ENCODE measurements at regions not wholly inside any gene's neighbourhood (a gene's known extent, or its start where the extent isn't known, plus 50 kb on each side); places are given as distances from the start of the nearest gene placed in this dataset.

GRCh38 chr2:221676566-221677172 is 104.6 kb upstream of the EPHA4 start:
- ATAC-seq (no peak), DNase-seq (ENCODE audit: extremely low read depth in 1 of 4, low spot score in 3 of 4) (no peak), FAIRE-seq (no peak)
- H3K9ac ChIP-seq (ENCODE audit: insufficient read depth in 1 of 2, low read depth in 2 of 2, low read length in 2 of 2) = no peak overlapping the region
- no peaks in the 10 kb centered on the region for H3K27me3 ChIP-seq (ENCODE audit: control insufficient read depth in 2 of 2, insufficient read depth in 2 of 2, low read length in 2 of 2)
- BruUV-seq (replicated peaks) = no TSS peak
- ChIA-PET CTCF (ENCODE audit: low intra/inter-chr PET ratio) (no interaction called here), POLR2A (no interaction called here)
- 0% methylated on average over 5 of the region's 6 CpGs for WGBS (ENCODE audit: insufficient coverage, low coverage, missing lambda C conversion rate)
- TF ChIP-seq TARDBP (IDR thresholded peaks at IDR 0.05) = no peak
- no peak for TF ChIP-seq SIRT6 (IDR thresholded peaks at IDR 0.05; ENCODE audit: low read depth, low read length)
- TF ChIP-seq EP400 (IDR thresholded peaks at IDR 0.05) = no peak
- TF ChIP-seq ZFP36 (IDR thresholded peaks at IDR 0.05; ENCODE audit: low read depth, low read length, partially characterized antibody) = no peak
- TF ChIP-seq ZMIZ1 (IDR thresholded peaks at IDR 0.05; ENCODE audit: low read depth in 2 of 2, low read length in 2 of 2) = no peak
- no peak for TF ChIP-seq HINFP (tag; conservative IDR thresholded peaks at IDR 0.05; ENCODE audit: low read depth)
- no peak for TF ChIP-seq SP1 (CRISPR knock-in tag; IDR thresholded peaks at IDR 0.05)
- TF ChIP-seq CBFA2T3 (IDR thresholded peaks at IDR 0.05) = no peak
- TF ChIP-seq PHF8 (IDR thresholded peaks at IDR 0.05; ENCODE audit: borderline replicate concordance, low read length) = no peak
- TF ChIP-seq ZNF134 (CRISPR knock-in tag; conservative IDR thresholded peaks at IDR 0.05) = no peak
- TF ChIP-seq CBX2 (IDR thresholded peaks at IDR 0.05; ENCODE audit: insufficient read depth, low read length, poor library complexity, severe bottlenecking) = no peak
- no peaks in the 10 kb centered on the region for H3K36me3 ChIP-seq (ENCODE audit: control insufficient read depth, insufficient read depth, low read length)
- no peak overlapping the region for H2AFZ ChIP-seq (ENCODE audit: low read depth, low read length)
- no peak overlapping the region for H3K4me2 ChIP-seq (ENCODE audit: insufficient read depth, low read length)
- no peak overlapping the region for H3K4me3 ChIP-seq
- H3K9me1 ChIP-seq (ENCODE audit: control insufficient read depth, insufficient read depth, low read length) = no peaks in the 10 kb centered on the region
- no peaks in the 10 kb centered on the region for H4K20me1 ChIP-seq (replicated peaks; ENCODE audit: control insufficient read depth, insufficient read depth, low read length)
- H3K27ac ChIP-seq (ENCODE audit: extremely low read depth, low read depth, low read length) = no peak overlapping the region
- in situ Hi-C loops (cut with MboI) (no loop called here), intact Hi-C loops (cut with micrococcal nuclease) (no loop called here)
- no peaks in the 10 kb centered on the region for H3K4me1 ChIP-seq (replicated peaks in 1 of 2; ENCODE audit: control insufficient read depth in 2 of 2, insufficient read depth in 2 of 2, low read length in 2 of 2)
- no peaks in the 10 kb centered on the region for H3K9me3 ChIP-seq (replicated peaks; ENCODE audit: control insufficient read depth, insufficient read depth, low read depth, low read length)
- no peaks in the 10 kb centered on the region for H3K79me2 ChIP-seq (ENCODE audit: control insufficient read depth, insufficient read depth, low read length)

Data from K562 (cell line).